ELR (cell line): ENCODE measurements at regions not wholly inside any gene's neighbourhood (a gene's known extent, or its start where the extent isn't known, plus 50 kb on each side); places are given as distances from the start of the nearest gene placed in this dataset.
"Not testable (repeated sequence)": the region's sequence is repeated elsewhere in the genome, so short reads cannot be mapped to it uniquely, and the experiment has no call there.

Experiments
- DNase-seq: peaks from one replicate; pipeline ENCODE4 v3.0.0-alpha.2; 2015; ENCODE audit warnings: low read depth

- no peak for DNase-seq
Observed at GRCh38 chr1:198977909-198978308, 339.1 kb downstream of the PTPRC start.

GRCh38 chr1:198978523-198978922 lies 339.7 kb downstream of the PTPRC start:
- DNase-seq = no peak

GRCh38 chr1:198986036-198986435 lies 347.2 kb downstream of the PTPRC start:
- no peak for DNase-seq

GRCh38 chr1:198986442-198986841 lies 347.6 kb downstream of the PTPRC start:
- DNase-seq = no peak

- DNase-seq = no peak
Observed at GRCh38 chr1:199002661-199003060, 363.8 kb downstream of the PTPRC start.

GRCh38 chr1:199007423-199007822 lies 368.6 kb downstream of the PTPRC start:
- peak; percentile 30 for DNase-seq

GRCh38 chr1:199009447-199009846 lies 370.6 kb downstream of the PTPRC start:
- no peak for DNase-seq

- DNase-seq = no peak
Observed at GRCh38 chr1:199010492-199010891, 371.7 kb downstream of the PTPRC start.

GRCh38 chr1:199010933-199011332 lies 372.1 kb downstream of the PTPRC start:
- DNase-seq = no peak

GRCh38 chr1:199015799-199016198 lies 377.0 kb downstream of the PTPRC start:
- no peak for DNase-seq

- no peak for DNase-seq
Observed at GRCh38 chr1:199018471-199019135, 379.8 kb downstream of the PTPRC start.

- DNase-seq = no peak
Observed at GRCh38 chr1:199020051-199020450, 381.2 kb downstream of the PTPRC start.

GRCh38 chr1:199020904-199021303 lies 382.1 kb downstream of the PTPRC start:
- no peak for DNase-seq

- peak; percentile 59 for DNase-seq
Observed at GRCh38 chr1:199029401-199029800, 390.6 kb downstream of the PTPRC start.

GRCh38 chr1:199029855-199030254 lies 391.0 kb downstream of the PTPRC start:
- DNase-seq = peak; percentile 62

- not testable (repeated sequence) for DNase-seq
Observed at GRCh38 chr1:199030541-199030940, 391.7 kb downstream of the PTPRC start.

- not testable (repeated sequence) for DNase-seq
Observed at GRCh38 chr1:199031170-199031569, 392.3 kb downstream of the PTPRC start.

- not testable (repeated sequence) for DNase-seq
Observed at GRCh38 chr1:199032479-199032878, 393.6 kb downstream of the PTPRC start.

- no peak for DNase-seq
Observed at GRCh38 chr1:199033661-199034060, 394.8 kb downstream of the PTPRC start.

GRCh38 chr1:199038156-199038555 lies 399.3 kb downstream of the PTPRC start:
- no peak for DNase-seq

GRCh38 chr1:199040076-199040905 lies 401.5 kb downstream of the PTPRC start:
- no peak for DNase-seq

- DNase-seq = no peak
Observed at GRCh38 chr1:199041173-199041914, 402.5 kb downstream of the PTPRC start.

- DNase-seq = no peak
Observed at GRCh38 chr1:199042193-199042592, 403.4 kb downstream of the PTPRC start.
